ENCODE measurements at regions not wholly inside any gene's neighbourhood (a gene's known extent, or its start where the extent isn't known, plus 50 kb on each side); places are given as distances from the start of the nearest gene placed in this dataset.

DNA sequence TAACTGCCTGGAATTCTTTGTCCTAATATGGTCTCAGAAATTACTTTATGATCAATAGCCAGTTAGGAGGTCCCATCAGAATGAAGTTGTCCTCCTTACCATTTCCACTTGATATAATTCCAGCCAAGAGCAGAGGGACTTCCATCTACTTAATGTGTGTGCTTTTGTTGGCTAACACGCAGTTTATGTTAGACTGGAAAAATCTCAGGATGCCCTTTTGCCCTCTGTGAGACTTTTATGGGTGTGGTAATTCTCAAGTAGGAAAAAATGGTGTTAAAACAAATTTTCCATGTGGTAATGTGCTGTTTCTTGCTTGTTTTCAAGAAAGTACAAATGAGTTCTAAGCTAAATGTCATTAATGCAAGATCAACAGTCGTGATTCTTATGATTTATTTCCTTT, 327.1 kb downstream of the MTRR start:
- no peak overlapping the region for H3K4me3 ChIP-seq (replicated peaks in 1 of 2; ENCODE audit: low read depth in 2 of 2, low read length in 2 of 2)
- DNase-seq (ENCODE audit: low read depth in 2 of 2) = no peak
- TF ChIP-seq, protein P1, sequence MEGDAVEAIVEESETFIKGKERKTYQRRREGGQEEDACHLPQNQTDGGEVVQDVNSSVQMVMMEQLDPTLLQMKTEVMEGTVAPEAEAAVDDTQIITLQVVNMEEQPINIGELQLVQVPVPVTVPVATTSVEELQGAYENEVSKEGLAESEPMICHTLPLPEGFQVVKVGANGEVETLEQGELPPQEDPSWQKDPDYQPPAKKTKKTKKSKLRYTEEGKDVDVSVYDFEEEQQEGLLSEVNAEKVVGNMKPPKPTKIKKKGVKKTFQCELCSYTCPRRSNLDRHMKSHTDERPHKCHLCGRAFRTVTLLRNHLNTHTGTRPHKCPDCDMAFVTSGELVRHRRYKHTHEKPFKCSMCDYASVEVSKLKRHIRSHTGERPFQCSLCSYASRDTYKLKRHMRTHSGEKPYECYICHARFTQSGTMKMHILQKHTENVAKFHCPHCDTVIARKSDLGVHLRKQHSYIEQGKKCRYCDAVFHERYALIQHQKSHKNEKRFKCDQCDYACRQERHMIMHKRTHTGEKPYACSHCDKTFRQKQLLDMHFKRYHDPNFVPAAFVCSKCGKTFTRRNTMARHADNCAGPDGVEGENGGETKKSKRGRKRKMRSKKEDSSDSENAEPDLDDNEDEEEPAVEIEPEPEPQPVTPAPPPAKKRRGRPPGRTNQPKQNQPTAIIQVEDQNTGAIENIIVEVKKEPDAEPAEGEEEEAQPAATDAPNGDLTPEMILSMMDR (IDR thresholded peaks at IDR 0.05; ENCODE audit: low read depth, low read length) = no peak

DNA sequence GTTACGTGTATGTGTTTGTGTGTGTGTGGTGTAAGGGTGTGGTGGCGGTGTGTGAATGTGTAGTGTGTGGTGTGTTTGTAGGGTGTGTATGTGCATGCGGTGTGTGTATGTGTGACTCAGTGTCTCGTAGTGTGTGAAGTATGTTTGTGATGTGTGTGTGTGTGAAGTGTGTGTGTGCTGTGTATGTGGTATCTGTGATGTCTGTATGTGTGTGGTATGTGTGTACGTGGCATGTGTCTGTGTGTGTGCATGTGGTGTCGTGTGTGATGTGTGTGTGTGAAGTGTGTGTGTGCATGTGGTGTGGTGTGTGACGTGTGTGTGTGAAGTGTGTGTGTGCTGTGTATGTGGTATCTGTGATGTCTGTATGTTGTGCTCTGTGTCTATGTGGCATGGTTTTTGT, 339.4 kb downstream of the MTRR start:
- TF ChIP-seq, protein P1 (IDR thresholded peaks at IDR 0.05; ENCODE audit: low read depth, low read length) = no peak
- DNase-seq (ENCODE audit: low read depth in 2 of 2) = no peak
- no peak overlapping the region for H3K4me3 ChIP-seq (replicated peaks in 1 of 2; ENCODE audit: low read depth in 2 of 2, low read length in 2 of 2)

GRCh38 chr5:8209500-8209899, 340.6 kb downstream of the MTRR start:
- H3K4me3 ChIP-seq (replicated peaks in 1 of 2; ENCODE audit: low read depth in 2 of 2, low read length in 2 of 2) = no peak overlapping the region
- TF ChIP-seq, protein P1 (IDR thresholded peaks at IDR 0.05; ENCODE audit: low read depth, low read length) = no peak
- DNase-seq (ENCODE audit: low read depth in 2 of 2) = no peak

- TF ChIP-seq, protein P1 (IDR thresholded peaks at IDR 0.05; ENCODE audit: low read depth, low read length) = no peak
- DNase-seq (ENCODE audit: low read depth in 2 of 2) = no peak
- no peak overlapping the region for H3K4me3 ChIP-seq (replicated peaks in 1 of 2; ENCODE audit: low read depth in 2 of 2, low read length in 2 of 2)
Measured at GRCh38 chr5:8213701-8214240, 344.8 kb downstream of the MTRR start.

DNA sequence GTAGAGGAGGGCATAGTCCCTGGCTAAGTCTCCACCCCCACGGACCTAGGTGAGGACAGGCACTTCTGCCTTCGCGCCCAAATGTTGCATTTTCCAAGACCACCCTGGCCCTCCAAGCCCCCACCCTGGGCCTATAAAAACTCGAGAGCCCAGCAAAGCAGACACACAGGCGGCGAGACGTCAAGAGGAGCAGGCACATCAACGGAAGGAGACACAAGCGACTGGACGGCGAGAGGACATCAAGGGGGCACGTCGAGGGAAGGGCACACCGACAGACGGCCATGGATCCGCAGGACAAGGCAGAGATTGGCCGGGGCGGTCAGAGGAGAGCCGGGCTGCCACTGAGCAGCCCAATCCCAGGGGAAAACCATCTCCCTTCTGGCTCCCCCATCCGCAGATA, 348.0 kb downstream of the MTRR start:
- H3K4me3 ChIP-seq (replicated peaks in 1 of 2; ENCODE audit: low read depth in 2 of 2, low read length in 2 of 2) = no peak overlapping the region
- no peak for DNase-seq (ENCODE audit: low read depth in 2 of 2)
- TF ChIP-seq, protein P1 (IDR thresholded peaks at IDR 0.05; ENCODE audit: low read depth, low read length) = no peak

- TF ChIP-seq, protein P1 (IDR thresholded peaks at IDR 0.05; ENCODE audit: low read depth, low read length) = no peak
Measured at GRCh38 chr5:8226148-8226547, 357.2 kb downstream of the MTRR start.

GRCh38 chr5:8227112-8227511, 358.2 kb downstream of the MTRR start:
- no peak overlapping the region for H3K4me3 ChIP-seq (replicated peaks in 1 of 2; ENCODE audit: low read depth in 2 of 2, low read length in 2 of 2)
- TF ChIP-seq, protein P1 (IDR thresholded peaks at IDR 0.05; ENCODE audit: low read depth, low read length) = no peak
- no peak for DNase-seq (ENCODE audit: low read depth in 2 of 2)

More at GRCh38 chr5:8226148-8226547, 357.2 kb downstream of the MTRR start:
- H3K4me3 ChIP-seq (replicated peaks in 1 of 2; ENCODE audit: low read depth in 2 of 2, low read length in 2 of 2) = no peak overlapping the region
- DNase-seq (ENCODE audit: low read depth in 2 of 2) = no peak

Data from cardiac fibroblast (primary cell).